ENCODE measurements at regions not wholly inside any gene's neighbourhood (a gene's known extent, or its start where the extent isn't known, plus 50 kb on each side); places are given as distances from the start of the nearest gene placed in this dataset.
"Not testable (repeated sequence)": the region's sequence is repeated elsewhere in the genome, so short reads cannot be mapped to it uniquely, and the experiment has no call there.

DNA sequence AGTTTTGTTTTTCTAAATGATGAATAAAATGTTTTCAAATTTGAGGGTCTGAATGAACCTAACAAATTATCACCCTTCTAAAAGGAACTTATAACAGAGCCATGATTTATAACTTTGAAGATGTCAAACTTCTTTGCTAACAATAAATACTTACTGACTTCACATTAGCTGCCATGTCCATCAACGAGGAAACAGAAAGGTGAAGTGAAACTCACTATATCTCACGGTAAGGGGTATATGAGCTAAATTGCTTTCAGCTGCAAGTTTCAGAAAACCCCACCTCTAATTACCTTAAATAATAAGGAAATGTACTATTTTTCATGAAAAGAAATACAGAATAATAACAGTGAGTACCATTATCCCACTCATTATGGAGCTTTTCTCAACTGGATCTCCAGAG lies 350.8 kb upstream of the NT5C1B start:
- Histone ChIP-seq H3K27me3 (ENCODE audit: insufficient read depth, low read depth, low read length) (no peaks in the 10 kb centered on the region), H2AFZ (ENCODE audit: low read depth, low read length) (no peak overlapping the region), H3K9me3 (ENCODE audit: low read length) (no peaks in the 10 kb centered on the region), H3F3A (ENCODE audit: insufficient read depth, low read length, poor library complexity, severe bottlenecking) (no peaks in the 10 kb centered on the region), H3K9me2 (ENCODE audit: insufficient read depth, low read length) (no peaks in the 10 kb centered on the region), H3K9ac (ENCODE audit: low read length) (no peak overlapping the region), H3K79me2 (replicated peaks; ENCODE audit: insufficient read depth, low read length) (no peaks in the 10 kb centered on the region), H3K27ac (ENCODE audit: low read length) (no peak overlapping the region), H3K36me3 (ENCODE audit: insufficient read depth, low read length) (no peaks in the 10 kb centered on the region), H3K4me2 (ENCODE audit: low read length) (no peak overlapping the region), H4K20me1 (ENCODE audit: insufficient read depth) (no peaks in the 10 kb centered on the region), H3K4me3 (ENCODE audit: low read length) (no peak overlapping the region)
- TF ChIP-seq POLR2AphosphoS5 (IDR thresholded peaks at IDR 0.05), result no peak
- TF ChIP-seq EZH2 (IDR thresholded peaks at IDR 0.05; ENCODE audit: borderline replicate concordance, insufficient read depth, low read length, poor library complexity, severe bottlenecking), result no peak
- TF ChIP-seq EP300 (conservative IDR thresholded peaks at IDR 0.05; ENCODE audit: poor library complexity, severe bottlenecking), result no peak
- no peak for TF ChIP-seq MXI1 (conservative IDR thresholded peaks at IDR 0.05; ENCODE audit: poor library complexity, severe bottlenecking)
- no peak for TF ChIP-seq TAF1 (IDR thresholded peaks at IDR 0.05; ENCODE audit: low read depth)
- TF ChIP-seq, protein P1, sequence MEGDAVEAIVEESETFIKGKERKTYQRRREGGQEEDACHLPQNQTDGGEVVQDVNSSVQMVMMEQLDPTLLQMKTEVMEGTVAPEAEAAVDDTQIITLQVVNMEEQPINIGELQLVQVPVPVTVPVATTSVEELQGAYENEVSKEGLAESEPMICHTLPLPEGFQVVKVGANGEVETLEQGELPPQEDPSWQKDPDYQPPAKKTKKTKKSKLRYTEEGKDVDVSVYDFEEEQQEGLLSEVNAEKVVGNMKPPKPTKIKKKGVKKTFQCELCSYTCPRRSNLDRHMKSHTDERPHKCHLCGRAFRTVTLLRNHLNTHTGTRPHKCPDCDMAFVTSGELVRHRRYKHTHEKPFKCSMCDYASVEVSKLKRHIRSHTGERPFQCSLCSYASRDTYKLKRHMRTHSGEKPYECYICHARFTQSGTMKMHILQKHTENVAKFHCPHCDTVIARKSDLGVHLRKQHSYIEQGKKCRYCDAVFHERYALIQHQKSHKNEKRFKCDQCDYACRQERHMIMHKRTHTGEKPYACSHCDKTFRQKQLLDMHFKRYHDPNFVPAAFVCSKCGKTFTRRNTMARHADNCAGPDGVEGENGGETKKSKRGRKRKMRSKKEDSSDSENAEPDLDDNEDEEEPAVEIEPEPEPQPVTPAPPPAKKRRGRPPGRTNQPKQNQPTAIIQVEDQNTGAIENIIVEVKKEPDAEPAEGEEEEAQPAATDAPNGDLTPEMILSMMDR (IDR thresholded peaks at IDR 0.05; ENCODE audit: poor library complexity, severe bottlenecking), result no peak
- TF ChIP-seq, protein P2, sequence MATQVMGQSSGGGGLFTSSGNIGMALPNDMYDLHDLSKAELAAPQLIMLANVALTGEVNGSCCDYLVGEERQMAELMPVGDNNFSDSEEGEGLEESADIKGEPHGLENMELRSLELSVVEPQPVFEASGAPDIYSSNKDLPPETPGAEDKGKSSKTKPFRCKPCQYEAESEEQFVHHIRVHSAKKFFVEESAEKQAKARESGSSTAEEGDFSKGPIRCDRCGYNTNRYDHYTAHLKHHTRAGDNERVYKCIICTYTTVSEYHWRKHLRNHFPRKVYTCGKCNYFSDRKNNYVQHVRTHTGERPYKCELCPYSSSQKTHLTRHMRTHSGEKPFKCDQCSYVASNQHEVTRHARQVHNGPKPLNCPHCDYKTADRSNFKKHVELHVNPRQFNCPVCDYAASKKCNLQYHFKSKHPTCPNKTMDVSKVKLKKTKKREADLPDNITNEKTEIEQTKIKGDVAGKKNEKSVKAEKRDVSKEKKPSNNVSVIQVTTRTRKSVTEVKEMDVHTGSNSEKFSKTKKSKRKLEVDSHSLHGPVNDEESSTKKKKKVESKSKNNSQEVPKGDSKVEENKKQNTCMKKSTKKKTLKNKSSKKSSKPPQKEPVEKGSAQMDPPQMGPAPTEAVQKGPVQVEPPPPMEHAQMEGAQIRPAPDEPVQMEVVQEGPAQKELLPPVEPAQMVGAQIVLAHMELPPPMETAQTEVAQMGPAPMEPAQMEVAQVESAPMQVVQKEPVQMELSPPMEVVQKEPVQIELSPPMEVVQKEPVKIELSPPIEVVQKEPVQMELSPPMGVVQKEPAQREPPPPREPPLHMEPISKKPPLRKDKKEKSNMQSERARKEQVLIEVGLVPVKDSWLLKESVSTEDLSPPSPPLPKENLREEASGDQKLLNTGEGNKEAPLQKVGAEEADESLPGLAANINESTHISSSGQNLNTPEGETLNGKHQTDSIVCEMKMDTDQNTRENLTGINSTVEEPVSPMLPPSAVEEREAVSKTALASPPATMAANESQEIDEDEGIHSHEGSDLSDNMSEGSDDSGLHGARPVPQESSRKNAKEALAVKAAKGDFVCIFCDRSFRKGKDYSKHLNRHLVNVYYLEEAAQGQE (IDR thresholded peaks at IDR 0.05; ENCODE audit: borderline replicate concordance), result no peak
- no peak for TF ChIP-seq SMC3 (conservative IDR thresholded peaks at IDR 0.05; ENCODE audit: poor library complexity)

DNA sequence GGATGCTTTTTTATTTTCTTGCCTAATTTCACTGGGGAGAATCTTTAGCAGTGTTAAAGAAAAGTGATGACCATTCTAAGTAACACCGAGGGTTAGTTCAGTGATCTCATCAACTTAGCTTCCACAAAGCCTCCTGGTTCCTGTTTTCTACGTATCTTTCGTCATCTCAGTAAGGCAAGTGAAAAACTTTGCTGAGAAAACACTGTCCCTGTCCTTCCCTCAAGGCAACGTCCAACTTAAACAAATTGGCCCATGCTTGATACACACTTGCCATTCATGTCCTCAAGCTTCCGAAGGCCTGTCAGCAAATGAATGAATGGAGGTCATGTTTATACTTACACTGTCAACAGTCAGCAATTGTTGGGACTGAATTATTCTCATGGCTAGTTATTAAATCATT lies 350.4 kb upstream of the NT5C1B start:
- not testable (repeated sequence) for H4K20me1 ChIP-seq (ENCODE audit: insufficient read depth); H3K79me2 ChIP-seq (replicated peaks; ENCODE audit: insufficient read depth, low read length); H3K27me3 ChIP-seq (ENCODE audit: insufficient read depth, low read depth, low read length); H3K4me3 ChIP-seq (ENCODE audit: low read length); H3K27ac ChIP-seq (ENCODE audit: low read length); H3K9me2 ChIP-seq (ENCODE audit: insufficient read depth, low read length); H3F3A ChIP-seq (ENCODE audit: insufficient read depth, low read length, poor library complexity, severe bottlenecking); H3K36me3 ChIP-seq (ENCODE audit: insufficient read depth, low read length); H3K4me2 ChIP-seq (ENCODE audit: low read length); H3K9me3 ChIP-seq (ENCODE audit: low read length); H2AFZ ChIP-seq (ENCODE audit: low read depth, low read length); H3K9ac ChIP-seq (ENCODE audit: low read length)

DNA sequence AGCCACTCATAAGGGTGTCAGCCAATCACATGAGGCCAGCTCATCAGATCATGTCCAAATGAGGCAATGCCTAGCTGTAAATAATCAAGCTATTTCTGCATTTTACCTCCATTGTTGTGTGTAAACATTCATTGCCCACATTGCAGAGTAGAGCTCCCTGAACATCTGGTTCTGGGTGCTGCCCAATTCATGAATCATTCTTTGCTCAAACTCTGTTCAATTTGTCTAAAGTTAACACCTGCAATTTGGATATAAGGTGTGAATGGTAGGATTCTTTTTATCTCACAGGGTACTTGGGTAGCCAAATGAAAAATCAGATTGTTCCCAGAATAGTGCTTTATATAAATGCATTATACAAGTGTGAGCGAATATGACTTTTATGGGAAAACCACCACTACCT lies 345.5 kb upstream of the NT5C1B start:
- no peak overlapping the region for H3K4me2 ChIP-seq (ENCODE audit: low read length)
- no peak for TF ChIP-seq RAD21 (conservative IDR thresholded peaks at IDR 0.05)
- TF ChIP-seq, protein P1 (IDR thresholded peaks at IDR 0.05; ENCODE audit: poor library complexity, severe bottlenecking), result no peak
- H3F3A ChIP-seq (ENCODE audit: insufficient read depth, low read length, poor library complexity, severe bottlenecking), result no peaks in the 10 kb centered on the region
- H3K4me3 ChIP-seq (ENCODE audit: low read length), result no peak overlapping the region
- no peaks in the 10 kb centered on the region for H3K9me2 ChIP-seq (ENCODE audit: insufficient read depth, low read length)
- H3K79me2 ChIP-seq (replicated peaks; ENCODE audit: insufficient read depth, low read length), result no peaks in the 10 kb centered on the region
- no peak overlapping the region for H2AFZ ChIP-seq (ENCODE audit: low read depth, low read length)
- H3K27me3 ChIP-seq (ENCODE audit: insufficient read depth, low read depth, low read length), result no peaks in the 10 kb centered on the region
- no peaks in the 10 kb centered on the region for H3K36me3 ChIP-seq (ENCODE audit: insufficient read depth, low read length)
- H3K9me3 ChIP-seq (ENCODE audit: low read length), result no peaks in the 10 kb centered on the region
- no peak overlapping the region for H3K27ac ChIP-seq (ENCODE audit: low read length)
- H3K9ac ChIP-seq (ENCODE audit: low read length), result no peak overlapping the region
- no peaks in the 10 kb centered on the region for H4K20me1 ChIP-seq (ENCODE audit: insufficient read depth)

Measured in neural cell (in vitro differentiated cells).